MG63 (cell line): ENCODE measurements at regions not wholly inside any gene's neighbourhood (a gene's known extent, or its start where the extent isn't known, plus 50 kb on each side); places are given as distances from the start of the nearest gene placed in this dataset.

Experiments
- DNase-seq: peaks from one replicate; pipeline ENCODE4 v3.0.0-alpha.2; 2020
- H3K27me3 ChIP-seq: fragments of 250-450 bp; sonication (Bioruptor Pico); 2 replicates; pipeline ENCODE4 v1.5.1; 2020; ENCODE audit warnings: mild to moderate bottlenecking, moderate library complexity
- H3K36me3 ChIP-seq: fragments of 250-450 bp; sonication (Bioruptor Pico); 2 replicates; pipeline ENCODE4 v1.5.1; 2020; ENCODE audit warnings: mild to moderate bottlenecking, moderate library complexity
- H3K4me3 ChIP-seq: fragments of 250-450 bp; sonication (Bioruptor Pico); 2 replicates; pipeline ENCODE4 v1.5.1; 2020; ENCODE audit warnings: mild to moderate bottlenecking, moderate library complexity
- H3K9me3 ChIP-seq: fragments of 250-450 bp; sonication (Bioruptor Pico); 2 replicates; pipeline ENCODE4 v1.5.1; 2020; ENCODE audit warnings: mild to moderate bottlenecking, moderate library complexity

DNA sequence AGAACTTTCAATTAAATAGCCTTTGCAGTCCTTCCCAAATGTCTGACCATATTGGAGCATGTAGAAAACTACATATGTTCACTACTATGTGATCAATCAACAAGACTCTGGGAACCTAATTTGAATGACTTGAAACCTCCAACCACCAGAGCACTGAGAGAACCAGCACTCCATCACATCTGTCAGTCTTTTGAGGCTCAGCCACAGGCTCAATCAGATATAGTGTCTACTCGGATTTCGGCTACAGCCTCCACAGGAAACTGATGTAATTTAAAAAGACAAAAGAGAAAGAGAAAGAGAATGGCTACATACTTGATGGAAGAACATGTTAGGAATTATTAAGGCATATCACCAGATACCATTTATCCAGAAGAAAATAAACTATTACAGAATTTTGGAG is 859.0 kb downstream of the FAM181B start:
- Histone ChIP-seq H3K4me3 (no peak overlapping the region), H3K27me3 (no peaks in the 10 kb centered on the region), H3K36me3 (no peaks in the 10 kb centered on the region), H3K9me3 (no peaks in the 10 kb centered on the region)
- no peak for DNase-seq

DNA sequence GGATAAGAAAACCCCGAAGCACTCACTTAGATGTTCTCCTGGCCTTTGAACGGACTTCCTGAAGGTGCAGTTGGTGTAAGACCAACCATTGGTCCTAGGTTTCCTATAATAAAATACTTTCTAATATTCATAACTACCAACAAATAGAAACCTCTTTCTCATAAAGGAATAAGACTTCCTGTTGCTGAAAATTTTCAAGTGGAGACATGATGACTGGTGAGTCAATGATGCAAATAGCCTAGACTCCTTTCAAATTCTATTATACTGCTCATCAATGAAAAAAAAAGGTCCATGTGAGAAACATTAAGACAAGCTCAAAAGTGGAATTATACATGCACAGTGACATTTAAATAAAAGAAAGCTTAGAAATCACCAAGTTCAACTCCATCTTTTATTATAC is 862.8 kb downstream of the FAM181B start:
- no peak overlapping the region for H3K4me3 ChIP-seq
- no peaks in the 10 kb centered on the region for H3K27me3 ChIP-seq
- no peaks in the 10 kb centered on the region for H3K36me3 ChIP-seq
- DNase-seq, result no peak
- H3K9me3 ChIP-seq, result no peaks in the 10 kb centered on the region

DNA sequence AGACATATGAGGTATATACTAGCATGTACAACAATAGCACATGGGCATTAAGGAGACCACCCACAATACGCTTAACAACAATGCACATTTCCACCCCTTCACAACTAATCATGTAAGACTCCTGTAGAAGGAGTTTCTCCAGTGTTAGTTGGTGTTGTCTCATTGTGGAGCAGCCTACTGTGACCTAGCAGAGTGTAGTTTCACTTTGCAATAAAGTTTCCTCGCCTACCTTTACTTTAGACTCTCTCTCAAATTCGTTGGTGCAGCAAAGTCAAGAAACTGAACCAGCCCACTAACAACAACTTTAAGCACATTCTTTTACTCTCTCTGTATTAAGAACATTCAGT is 863.6 kb downstream of the FAM181B start:
- Histone ChIP-seq H3K4me3 (no peak overlapping the region), H3K27me3 (no peaks in the 10 kb centered on the region), H3K36me3 (no peaks in the 10 kb centered on the region), H3K9me3 (no peaks in the 10 kb centered on the region)
- no peak for DNase-seq

DNA sequence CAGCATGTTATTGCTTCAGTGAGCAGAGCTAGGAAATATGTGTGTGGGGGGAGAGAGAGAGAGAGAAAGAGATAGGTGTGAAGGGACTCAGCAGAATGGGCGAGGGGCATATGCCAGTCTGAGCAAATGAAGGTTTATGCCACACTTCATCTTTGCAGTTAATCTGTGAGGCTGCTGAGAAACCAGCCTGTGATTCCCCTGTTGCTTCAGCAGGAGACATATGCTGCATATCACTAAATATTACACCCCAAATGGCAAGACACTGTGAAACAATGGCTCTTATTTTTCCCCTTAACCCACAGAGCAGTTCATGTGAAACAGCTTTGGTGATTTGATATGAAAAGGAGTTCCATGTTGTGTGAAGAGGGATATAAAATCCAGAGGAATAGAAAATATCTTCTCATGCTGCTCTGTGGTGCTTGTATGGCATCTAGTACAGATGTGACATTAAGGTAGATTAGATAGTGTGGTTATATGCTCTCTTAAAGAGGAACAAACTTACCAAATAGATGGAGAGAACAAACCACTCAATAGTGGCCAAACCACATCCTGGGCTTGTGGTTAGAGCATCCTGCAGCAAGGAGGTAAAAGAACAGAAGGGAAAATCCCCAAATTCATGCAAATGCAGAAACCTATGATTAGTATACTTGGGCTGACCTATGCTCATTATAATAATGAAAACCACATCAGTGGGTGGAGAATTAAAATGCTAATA is 864.2 kb downstream of the FAM181B start:
- Histone ChIP-seq H3K27me3 (no peaks in the 10 kb centered on the region), H3K36me3 (no peaks in the 10 kb centered on the region), H3K4me3 (no peak overlapping the region), H3K9me3 (no peaks in the 10 kb centered on the region)
- no peak for DNase-seq

DNA sequence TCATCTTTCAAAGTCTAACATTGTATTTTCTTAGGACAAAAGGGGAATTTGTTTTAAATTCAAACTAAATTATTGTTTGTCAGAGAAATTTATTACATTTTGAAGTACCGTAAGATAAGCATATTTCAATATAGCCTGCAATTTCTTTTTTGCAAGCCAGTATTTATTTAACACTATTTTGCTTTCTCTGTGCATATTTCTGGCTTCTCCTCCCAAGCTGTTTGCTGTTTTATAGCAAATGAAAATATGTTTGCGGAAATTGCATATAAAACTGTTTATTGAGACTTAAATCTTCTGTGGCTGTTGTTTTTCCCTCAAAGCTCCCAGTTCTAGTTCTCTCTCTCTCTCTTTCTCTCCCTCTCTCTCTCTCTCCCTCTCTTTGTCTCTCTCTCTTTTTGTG is 866.8 kb downstream of the FAM181B start:
- no peaks in the 10 kb centered on the region for H3K27me3 ChIP-seq
- DNase-seq, result no peak

DNA sequence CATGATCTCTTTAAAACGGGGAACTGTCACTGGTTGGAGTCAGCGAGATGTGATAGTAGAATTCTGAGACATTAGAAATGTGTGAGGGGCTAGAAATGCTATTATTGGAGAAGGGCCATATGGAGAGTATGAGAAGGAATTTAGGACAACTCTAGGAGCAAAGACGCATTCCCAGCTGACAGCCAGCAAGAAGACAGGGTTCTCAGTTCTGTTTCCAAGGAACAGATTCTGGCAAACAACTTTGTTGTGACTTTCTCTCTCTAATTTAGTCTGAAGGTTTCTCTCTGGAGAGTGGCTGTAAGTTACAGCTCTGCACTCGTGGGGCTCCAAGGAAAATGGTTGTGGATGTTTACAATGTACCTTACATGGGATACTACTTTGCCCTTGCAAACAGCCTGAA is 876.3 kb downstream of the FAM181B start:
- Histone ChIP-seq H3K36me3 (no peaks in the 10 kb centered on the region), H3K27me3 (no peaks in the 10 kb centered on the region), H3K4me3 (no peak overlapping the region), H3K9me3 (no peaks in the 10 kb centered on the region)
- DNase-seq, result no peak

More for the DNA sequence above, 866.8 kb downstream of the FAM181B start:
- no peaks in the 10 kb centered on the region for H3K9me3 ChIP-seq
- no peak overlapping the region for H3K4me3 ChIP-seq
- H3K36me3 ChIP-seq, result no peaks in the 10 kb centered on the region

DNA sequence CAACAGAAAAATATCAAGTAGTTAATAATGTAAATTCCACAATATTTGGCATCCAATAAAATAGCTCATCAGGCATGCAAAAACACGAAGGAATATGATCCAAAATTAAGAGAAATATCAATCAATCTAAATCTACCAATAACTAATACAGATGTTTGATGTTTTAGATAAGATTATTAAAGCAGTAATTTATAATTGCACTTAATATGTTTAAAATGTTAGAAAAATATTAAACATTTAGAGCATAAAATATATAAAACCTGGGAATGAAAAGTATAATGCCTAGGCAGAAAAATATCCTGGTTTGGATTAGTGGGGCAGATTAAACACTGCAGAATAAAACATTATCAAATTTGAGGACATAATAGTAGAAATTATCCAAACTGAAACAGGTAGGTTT is 879.9 kb downstream of the FAM181B start:
- Histone ChIP-seq H3K9me3 (no peaks in the 10 kb centered on the region), H3K27me3 (no peaks in the 10 kb centered on the region), H3K36me3 (no peaks in the 10 kb centered on the region), H3K4me3 (no peak overlapping the region)
- DNase-seq, result no peak

DNA sequence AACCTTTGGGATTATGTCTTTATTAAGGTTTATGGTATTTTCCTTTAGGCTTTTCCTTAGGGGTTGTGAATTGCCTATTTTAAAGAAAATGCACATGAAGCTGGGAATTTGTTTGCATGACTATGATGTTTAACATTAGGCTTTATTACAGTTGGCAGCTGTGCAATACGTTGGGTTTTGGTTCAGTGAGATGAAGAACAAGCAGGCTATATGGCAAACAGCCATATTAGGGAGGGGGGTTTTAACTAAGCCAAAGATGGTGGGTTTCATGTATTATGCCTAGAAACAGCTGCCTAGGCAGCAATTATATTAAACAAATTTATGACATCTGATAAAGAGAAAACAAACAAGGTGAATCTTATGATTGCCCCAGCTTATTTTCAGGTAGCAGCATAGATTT is 880.8 kb downstream of the FAM181B start:
- H3K36me3 ChIP-seq, result no peaks in the 10 kb centered on the region
- no peaks in the 10 kb centered on the region for H3K9me3 ChIP-seq
- no peak overlapping the region for H3K4me3 ChIP-seq
- H3K27me3 ChIP-seq, result no peaks in the 10 kb centered on the region
- no peak for DNase-seq

DNA sequence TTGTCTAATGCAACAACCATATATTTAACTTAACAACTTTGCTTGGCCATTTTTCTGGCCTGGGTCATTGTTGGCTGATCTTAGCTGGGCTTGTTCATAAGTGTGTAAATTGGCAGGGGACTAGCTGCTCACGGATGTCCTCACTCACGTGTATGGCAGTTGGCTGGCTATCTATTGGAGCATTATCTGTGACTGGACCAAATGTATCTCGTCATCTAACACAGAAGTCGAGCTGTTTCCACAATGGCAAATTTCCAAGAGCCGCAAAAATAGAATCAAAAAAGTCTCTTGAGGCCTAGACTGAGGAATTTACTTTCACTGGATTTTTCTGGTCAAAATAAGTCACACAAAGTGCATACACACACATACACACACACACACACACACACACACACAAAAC is 893.3 kb downstream of the FAM181B start:
- H3K4me3 ChIP-seq, result no peak overlapping the region
- no peaks in the 10 kb centered on the region; the same call in 1 of the 2 replicates for H3K27me3 ChIP-seq
- DNase-seq, result no peak
- no peaks in the 10 kb centered on the region for H3K9me3 ChIP-seq
- no peaks in the 10 kb centered on the region for H3K36me3 ChIP-seq

DNA sequence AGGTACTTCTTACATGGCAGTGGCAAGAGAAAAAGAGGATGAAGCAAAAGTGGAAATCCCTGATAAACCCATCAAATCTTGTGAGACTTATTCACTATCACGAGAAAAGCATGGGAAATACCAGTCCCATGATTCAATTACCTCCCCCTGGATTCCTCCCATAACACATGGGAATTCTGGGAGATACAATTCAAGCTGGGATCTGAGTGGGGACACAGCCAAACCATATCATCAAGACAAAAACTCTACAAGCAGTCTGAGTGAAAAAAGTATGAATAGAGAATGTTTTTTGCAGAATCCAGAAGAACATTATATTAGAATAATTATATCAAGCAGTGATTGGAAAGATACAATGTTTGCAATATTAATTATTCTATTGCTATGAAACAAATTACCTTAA is 893.7 kb downstream of the FAM181B start:
- no peaks in the 10 kb centered on the region for H3K9me3 ChIP-seq
- H3K4me3 ChIP-seq, result no peak overlapping the region
- H3K36me3 ChIP-seq, result no peaks in the 10 kb centered on the region
- DNase-seq, result no peak
- H3K27me3 ChIP-seq, result no peaks in the 10 kb centered on the region; the same call in 1 of the 2 replicates

DNA sequence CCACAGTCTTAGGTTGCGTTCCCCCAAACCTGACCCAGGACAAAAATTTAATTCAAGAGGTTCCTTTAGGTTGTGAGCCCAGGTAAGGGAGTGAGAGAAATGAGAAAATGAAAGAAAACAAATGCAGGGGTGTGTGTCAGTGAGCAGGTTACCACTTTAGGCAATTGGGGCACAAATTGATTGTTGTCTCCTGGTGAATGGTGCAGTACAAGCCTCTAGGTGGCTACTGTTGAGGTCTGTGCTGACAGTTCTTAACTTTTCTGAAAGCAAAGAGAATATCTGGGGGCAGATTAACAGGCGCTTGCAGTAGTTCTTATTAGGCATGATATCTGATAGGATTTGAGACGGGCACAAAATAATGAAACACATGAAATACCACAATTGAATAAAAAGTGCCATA is 894.6 kb downstream of the FAM181B start:
- DNase-seq, result no peak
- Histone ChIP-seq H3K27me3 (no peaks in the 10 kb centered on the region; the same call in 1 of the 2 replicates), H3K9me3 (no peaks in the 10 kb centered on the region), H3K4me3 (no peak overlapping the region), H3K36me3 (no peaks in the 10 kb centered on the region)

DNA sequence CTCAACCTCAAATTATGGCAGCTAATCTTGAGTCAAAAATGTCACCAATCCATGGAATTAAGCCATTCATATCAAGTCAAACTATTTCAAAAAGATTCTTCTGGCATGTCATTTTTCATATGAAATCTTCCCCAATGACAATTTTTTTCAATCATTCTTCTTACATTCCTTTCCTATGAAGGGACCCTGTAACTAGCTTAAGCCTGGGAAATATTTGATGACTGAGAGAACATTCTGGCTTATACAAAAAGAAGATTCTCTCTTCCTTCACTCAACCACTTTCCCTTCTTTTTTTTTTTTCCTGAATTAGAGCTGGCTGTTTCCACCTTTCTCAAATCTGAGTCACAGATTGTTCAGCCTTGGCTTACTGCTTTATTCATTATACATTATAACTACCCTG is 903.7 kb downstream of the FAM181B start:
- DNase-seq, result no peak
- Histone ChIP-seq H3K4me3 (no peak overlapping the region), H3K27me3 (no peaks in the 10 kb centered on the region), H3K36me3 (no peaks in the 10 kb centered on the region), H3K9me3 (no peaks in the 10 kb centered on the region; the same call in 1 of the 2 replicates)

DNA sequence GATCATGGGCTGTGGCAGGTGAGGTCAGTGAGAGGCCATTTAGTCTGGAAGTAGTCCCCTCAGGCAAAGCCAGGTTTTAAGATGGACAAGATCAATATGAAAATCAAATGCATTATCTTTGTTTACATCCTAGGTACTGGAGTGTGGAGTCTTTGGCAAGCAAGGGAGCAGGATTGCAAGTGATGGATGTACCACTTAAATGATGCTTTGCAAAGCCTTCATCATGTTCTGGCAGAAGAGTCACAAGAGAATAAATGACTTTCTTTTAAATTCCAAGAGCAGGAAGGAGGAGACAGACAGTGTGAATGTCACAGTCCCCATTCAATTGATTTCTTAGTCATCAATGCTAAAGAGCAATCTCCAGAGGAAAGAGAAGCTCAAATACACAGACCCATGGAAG is 908.3 kb downstream of the FAM181B start:
- Histone ChIP-seq H3K36me3 (no peaks in the 10 kb centered on the region), H3K4me3 (no peak overlapping the region), H3K9me3 (no peaks in the 10 kb centered on the region), H3K27me3 (no peaks in the 10 kb centered on the region)
- no peak for DNase-seq

DNA sequence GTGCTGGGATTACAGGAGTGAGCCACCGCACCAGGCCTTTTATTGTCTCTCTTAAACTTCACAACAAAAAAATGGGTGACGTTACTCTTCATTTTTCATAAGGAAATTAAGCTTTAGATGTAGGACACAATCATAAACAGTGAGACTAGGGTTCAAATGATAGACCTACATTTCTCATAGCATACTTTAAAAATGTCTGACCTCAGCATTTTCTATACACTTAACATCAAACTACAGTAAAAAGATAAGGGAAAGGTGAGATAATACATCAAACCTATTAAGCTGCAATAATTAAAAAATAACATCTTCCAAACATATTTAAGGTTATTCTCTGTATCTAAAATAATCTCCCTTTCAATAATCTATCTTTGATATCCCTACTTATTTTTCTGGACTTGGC is 914.2 kb downstream of the FAM181B start:
- H3K36me3 ChIP-seq, result no peaks in the 10 kb centered on the region
- H3K27me3 ChIP-seq, result 0 out of 2 replicates have a peak, but pooled peaks cover 3% of the 10 kb centered on the region
- no peaks in the 10 kb centered on the region for H3K9me3 ChIP-seq
- H3K4me3 ChIP-seq, result no peak overlapping the region
- DNase-seq, result no peak

DNA sequence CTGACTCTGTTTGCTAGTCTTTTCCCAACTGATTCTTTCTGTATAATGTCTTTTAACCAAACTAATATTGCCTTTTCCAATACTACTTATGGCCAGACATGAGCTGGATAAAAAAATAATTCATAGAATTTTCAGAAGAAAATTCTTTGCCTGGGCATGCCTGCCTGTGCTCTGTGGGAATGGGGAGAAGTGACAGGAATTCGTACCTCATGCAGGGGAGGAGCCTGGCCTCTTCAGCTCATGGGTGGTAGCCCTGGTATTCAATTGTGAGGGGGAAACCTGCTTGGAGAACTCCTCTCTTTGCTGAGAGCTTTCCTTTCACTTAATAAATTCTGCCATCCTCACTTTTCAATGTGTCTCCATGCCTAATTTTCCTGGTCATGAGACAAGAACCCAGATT is 928.8 kb downstream of the FAM181B start:
- Histone ChIP-seq H3K4me3 (no peak overlapping the region), H3K27me3 (no peaks in the 10 kb centered on the region), H3K36me3 (no peaks in the 10 kb centered on the region), H3K9me3 (no peaks in the 10 kb centered on the region)
- DNase-seq, result no peak

DNA sequence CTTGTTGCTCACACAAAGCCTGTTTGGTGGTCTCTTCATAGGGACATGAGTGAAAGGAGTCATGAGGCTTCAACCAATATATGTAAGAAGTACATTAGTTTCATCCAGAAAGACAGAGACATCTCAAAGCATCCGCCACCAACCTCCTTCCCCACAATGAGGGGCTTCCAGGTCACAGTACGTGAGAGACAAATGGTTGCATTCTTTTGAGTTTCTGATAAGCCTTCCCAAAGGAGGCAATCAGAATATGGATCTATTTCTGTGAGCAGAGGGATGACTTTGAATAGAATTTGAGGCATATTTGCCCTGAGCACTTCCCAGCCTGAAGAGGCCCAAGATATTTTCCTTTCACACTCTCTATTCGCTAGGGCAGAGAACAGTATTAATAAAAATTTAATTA is 931.1 kb downstream of the FAM181B start:
- no peaks in the 10 kb centered on the region for H3K9me3 ChIP-seq
- H3K4me3 ChIP-seq, result no peak overlapping the region
- H3K27me3 ChIP-seq, result peaks cover 3% of the 10 kb centered on the region; the same call in 1 of the 2 replicates
- DNase-seq, result no peak
- no peaks in the 10 kb centered on the region for H3K36me3 ChIP-seq

DNA sequence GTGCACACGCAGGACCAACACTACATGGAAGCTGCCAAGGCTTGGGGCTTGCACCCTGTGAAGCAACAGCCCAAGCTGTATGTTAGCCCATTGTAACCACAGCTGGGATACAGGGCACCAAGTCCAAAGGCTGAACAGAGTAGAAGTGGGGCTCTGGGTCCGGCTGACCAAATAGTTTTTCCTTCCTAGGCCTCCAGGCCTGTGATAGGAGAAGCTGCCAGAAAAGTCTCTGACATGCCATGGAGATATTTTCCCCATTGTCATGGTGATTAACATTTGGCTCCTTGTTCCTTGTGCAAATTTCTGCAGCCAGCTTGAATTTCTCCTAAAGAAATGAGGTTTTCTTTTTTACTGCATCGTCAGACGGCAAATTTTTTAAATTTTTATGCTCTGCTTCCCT is 941.2 kb downstream of the FAM181B start:
- no peak for DNase-seq

DNA sequence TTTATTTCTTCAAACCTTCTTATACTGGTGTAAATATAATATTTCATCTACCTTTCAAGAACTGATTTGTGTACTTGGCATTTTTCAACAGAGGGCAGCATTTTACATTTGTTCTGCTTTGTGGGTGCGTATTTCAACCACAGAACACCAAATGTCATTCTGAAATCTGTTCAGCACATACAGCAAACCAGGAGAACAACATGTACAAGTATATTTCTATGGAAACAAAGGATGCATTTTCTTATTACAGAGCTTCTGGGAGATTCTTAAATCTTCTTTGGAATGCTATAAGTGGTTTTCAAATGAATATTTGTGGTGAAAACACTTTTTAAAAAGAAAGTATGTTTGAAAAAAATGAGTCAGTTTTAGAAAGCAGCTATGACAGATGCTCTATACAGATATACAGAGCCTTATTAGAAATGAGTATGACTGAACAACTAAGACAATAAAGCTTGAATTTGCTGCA is 946.0 kb downstream of the FAM181B start:
- Histone ChIP-seq H3K4me3 (no peak overlapping the region), H3K36me3 (no peaks in the 10 kb centered on the region), H3K27me3 (no peaks in the 10 kb centered on the region), H3K9me3 (no peaks in the 10 kb centered on the region)
- DNase-seq, result no peak

More for the DNA sequence above, 941.2 kb downstream of the FAM181B start:
- Histone ChIP-seq H3K4me3 (no peak overlapping the region), H3K36me3 (no peaks in the 10 kb centered on the region), H3K9me3 (no peaks in the 10 kb centered on the region), H3K27me3 (no peaks in the 10 kb centered on the region)
